ENCODE measurements at regions not wholly inside any gene's neighbourhood (a gene's known extent, or its start where the extent isn't known, plus 50 kb on each side); places are given as distances from the start of the nearest gene placed in this dataset.

DNA sequence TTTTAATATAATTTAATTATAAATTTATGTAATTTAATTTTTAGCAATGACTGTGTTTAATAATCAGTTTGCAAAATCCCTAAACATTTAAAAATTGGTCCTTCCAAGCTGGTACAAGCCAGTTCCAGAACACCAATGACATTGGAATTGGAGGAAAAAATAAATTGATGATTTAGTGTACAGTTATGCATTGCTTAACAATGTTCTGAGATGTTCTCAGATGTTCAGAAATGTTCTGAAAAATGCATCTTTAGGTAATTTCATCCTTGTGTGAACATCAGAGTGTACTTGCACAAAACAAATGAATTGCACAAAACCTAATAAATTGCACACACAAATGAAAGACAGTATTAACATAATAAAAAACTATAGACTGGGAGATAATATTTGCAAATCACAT is 95.2 kb downstream of the TRIB2 start:
- H3K9ac ChIP-seq (replicated peaks in 1 of 4; ENCODE audit: extremely low read depth in 1 of 4, low read depth in 3 of 4, low read length in 3 of 4), result no peak overlapping the region
- H3K56ac ChIP-seq (replicated peaks; ENCODE audit: insufficient read length, low read depth, low read length), result no peak overlapping the region
- no peak overlapping the region for H3K4ac ChIP-seq (replicated peaks; ENCODE audit: insufficient read length, low read depth, low read length)
- H2BK15ac ChIP-seq (ENCODE audit: low read length), result no peak overlapping the region
- H3K23ac ChIP-seq (ENCODE audit: insufficient read length), result no peak overlapping the region
- no peaks in the 10 kb centered on the region for H3K27me3 ChIP-seq (replicated peaks in 1 of 4; ENCODE audit: control insufficient read depth in 3 of 4, extremely low read depth in 1 of 4, insufficient read depth in 3 of 4, low read length in 3 of 4)
- no peaks in the 10 kb centered on the region for H3K9me3 ChIP-seq (ENCODE audit: insufficient read depth in 2 of 2, low read depth in 1 of 2, low read length in 1 of 2)
- no peak overlapping the region for H2AFZ ChIP-seq (ENCODE audit: low read length)
- H3K18ac ChIP-seq (ENCODE audit: extremely low read depth, low read length), result no peak overlapping the region
- no peak overlapping the region for H2BK12ac ChIP-seq (ENCODE audit: low read depth, low read length)
- FAIRE-seq (no peak), DNase-seq (ENCODE audit: low read depth in 1 of 2, low spot score in 2 of 2) (no peak)
- no peak overlapping the region for H4K5ac ChIP-seq (ENCODE audit: insufficient read length, low read depth, low read length)
- no peaks in the 10 kb centered on the region for H3K79me1 ChIP-seq (ENCODE audit: low read depth, low read length)
- no peak overlapping the region for H2BK20ac ChIP-seq (ENCODE audit: low read length)
- POLR2A ChIA-PET (ENCODE audit: partially characterized antibody), result no interaction called here
- H3K14ac ChIP-seq (ENCODE audit: insufficient read length), result no peak overlapping the region
- no peaks in the 10 kb centered on the region for H3K23me2 ChIP-seq (ENCODE audit: low read depth, low read length)
- no peak overlapping the region for H2BK120ac ChIP-seq (replicated peaks; ENCODE audit: low read depth, low read length)
- H3K4me3 ChIP-seq (ENCODE audit: extremely low read depth in 1 of 4, insufficient read depth in 2 of 4, low read depth in 3 of 4, low read length in 4 of 4), result no peak overlapping the region
- no peaks in the 10 kb centered on the region for H4K20me1 ChIP-seq (replicated peaks in 1 of 2; ENCODE audit: control insufficient read depth in 1 of 2, insufficient read depth in 2 of 2, low read length in 2 of 2)
- no peak overlapping the region for H2AK5ac ChIP-seq (ENCODE audit: low read depth, low read length)
- H3K27ac ChIP-seq (ENCODE audit: low read depth, low read length), result no peak overlapping the region
- no peak overlapping the region for H2BK5ac ChIP-seq (ENCODE audit: low read depth, low read length)
- no peaks in the 10 kb centered on the region for H3K4me1 ChIP-seq (replicated peaks in 1 of 4; ENCODE audit: control insufficient read depth in 3 of 4, insufficient read depth in 4 of 4, low read length in 3 of 4)
- no peak overlapping the region for H4K91ac ChIP-seq (replicated peaks; ENCODE audit: insufficient read length, low read length)
- no peaks in the 10 kb centered on the region for H3K36me3 ChIP-seq (ENCODE audit: control insufficient read depth in 2 of 4, insufficient read depth in 4 of 4, low read length in 3 of 4)
- H3K4me2 ChIP-seq (ENCODE audit: insufficient read depth in 1 of 2, low read depth in 2 of 2, low read length in 2 of 2), result no peak overlapping the region
- CTCF ChIA-PET (ENCODE audit: partially characterized antibody), result interaction anchor here (1.0 kb wide), 1 partner anchor 11 kb away, joined by 3 read pairs; no protein-coding TSS in a partner anchor
- no peak overlapping the region for H4K8ac ChIP-seq (ENCODE audit: extremely low read depth, insufficient read depth, low read length)
- no peaks in the 10 kb centered on the region for H3K79me2 ChIP-seq (ENCODE audit: control insufficient read depth in 1 of 2, insufficient read depth in 2 of 2, low read length in 2 of 2)
- TF ChIP-seq, protein P1, sequence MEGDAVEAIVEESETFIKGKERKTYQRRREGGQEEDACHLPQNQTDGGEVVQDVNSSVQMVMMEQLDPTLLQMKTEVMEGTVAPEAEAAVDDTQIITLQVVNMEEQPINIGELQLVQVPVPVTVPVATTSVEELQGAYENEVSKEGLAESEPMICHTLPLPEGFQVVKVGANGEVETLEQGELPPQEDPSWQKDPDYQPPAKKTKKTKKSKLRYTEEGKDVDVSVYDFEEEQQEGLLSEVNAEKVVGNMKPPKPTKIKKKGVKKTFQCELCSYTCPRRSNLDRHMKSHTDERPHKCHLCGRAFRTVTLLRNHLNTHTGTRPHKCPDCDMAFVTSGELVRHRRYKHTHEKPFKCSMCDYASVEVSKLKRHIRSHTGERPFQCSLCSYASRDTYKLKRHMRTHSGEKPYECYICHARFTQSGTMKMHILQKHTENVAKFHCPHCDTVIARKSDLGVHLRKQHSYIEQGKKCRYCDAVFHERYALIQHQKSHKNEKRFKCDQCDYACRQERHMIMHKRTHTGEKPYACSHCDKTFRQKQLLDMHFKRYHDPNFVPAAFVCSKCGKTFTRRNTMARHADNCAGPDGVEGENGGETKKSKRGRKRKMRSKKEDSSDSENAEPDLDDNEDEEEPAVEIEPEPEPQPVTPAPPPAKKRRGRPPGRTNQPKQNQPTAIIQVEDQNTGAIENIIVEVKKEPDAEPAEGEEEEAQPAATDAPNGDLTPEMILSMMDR (IDR thresholded peaks at IDR 0.05; ENCODE audit: control extremely low read depth in 1 of 3, insufficient read depth in 1 of 3, low read depth in 1 of 3, low read length in 3 of 3), result no peak
- TF ChIP-seq CHD2 (IDR thresholded peaks at IDR 0.05; ENCODE audit: low read length) (no peak), RAD21 (IDR thresholded peaks at IDR 0.05 in 1 of 2, conservative IDR thresholded peaks at IDR 0.05 in 1 of 2; ENCODE audit: low read depth in 2 of 2, low read length in 2 of 2) (no peak), EP300 (IDR thresholded peaks at IDR 0.05; ENCODE audit: borderline replicate concordance in 1 of 2, low read depth in 2 of 2, low read length in 2 of 2) (no peak), TAF7 (optimal IDR thresholded peaks at IDR 0.05; ENCODE audit: borderline replicate concordance, low read depth, low read length) (no peak), ASH2L (IDR thresholded peaks at IDR 0.05; ENCODE audit: low read length) (no peak), SP4 (IDR thresholded peaks at IDR 0.05; ENCODE audit: low read length) (no peak), RFX5 (IDR thresholded peaks at IDR 0.05; ENCODE audit: borderline replicate concordance, low read depth, low read length) (no peak)
- TF ChIP-seq, protein P2, sequence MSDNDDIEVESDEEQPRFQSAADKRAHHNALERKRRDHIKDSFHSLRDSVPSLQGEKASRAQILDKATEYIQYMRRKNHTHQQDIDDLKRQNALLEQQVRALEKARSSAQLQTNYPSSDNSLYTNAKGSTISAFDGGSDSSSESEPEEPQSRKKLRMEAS (IDR thresholded peaks at IDR 0.05), result no peak
- TF ChIP-seq, protein P3, sequence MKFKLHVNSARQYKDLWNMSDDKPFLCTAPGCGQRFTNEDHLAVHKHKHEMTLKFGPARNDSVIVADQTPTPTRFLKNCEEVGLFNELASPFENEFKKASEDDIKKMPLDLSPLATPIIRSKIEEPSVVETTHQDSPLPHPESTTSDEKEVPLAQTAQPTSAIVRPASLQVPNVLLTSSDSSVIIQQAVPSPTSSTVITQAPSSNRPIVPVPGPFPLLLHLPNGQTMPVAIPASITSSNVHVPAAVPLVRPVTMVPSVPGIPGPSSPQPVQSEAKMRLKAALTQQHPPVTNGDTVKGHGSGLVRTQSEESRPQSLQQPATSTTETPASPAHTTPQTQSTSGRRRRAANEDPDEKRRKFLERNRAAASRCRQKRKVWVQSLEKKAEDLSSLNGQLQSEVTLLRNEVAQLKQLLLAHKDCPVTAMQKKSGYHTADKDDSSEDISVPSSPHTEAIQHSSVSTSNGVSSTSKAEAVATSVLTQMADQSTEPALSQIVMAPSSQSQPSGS (IDR thresholded peaks at IDR 0.05; ENCODE audit: low read length), result no peak

Measured in H1 (cell line).